ENCODE measurements at regions not wholly inside any gene's neighbourhood (a gene's known extent, or its start where the extent isn't known, plus 50 kb on each side); places are given as distances from the start of the nearest gene placed in this dataset.

DNA sequence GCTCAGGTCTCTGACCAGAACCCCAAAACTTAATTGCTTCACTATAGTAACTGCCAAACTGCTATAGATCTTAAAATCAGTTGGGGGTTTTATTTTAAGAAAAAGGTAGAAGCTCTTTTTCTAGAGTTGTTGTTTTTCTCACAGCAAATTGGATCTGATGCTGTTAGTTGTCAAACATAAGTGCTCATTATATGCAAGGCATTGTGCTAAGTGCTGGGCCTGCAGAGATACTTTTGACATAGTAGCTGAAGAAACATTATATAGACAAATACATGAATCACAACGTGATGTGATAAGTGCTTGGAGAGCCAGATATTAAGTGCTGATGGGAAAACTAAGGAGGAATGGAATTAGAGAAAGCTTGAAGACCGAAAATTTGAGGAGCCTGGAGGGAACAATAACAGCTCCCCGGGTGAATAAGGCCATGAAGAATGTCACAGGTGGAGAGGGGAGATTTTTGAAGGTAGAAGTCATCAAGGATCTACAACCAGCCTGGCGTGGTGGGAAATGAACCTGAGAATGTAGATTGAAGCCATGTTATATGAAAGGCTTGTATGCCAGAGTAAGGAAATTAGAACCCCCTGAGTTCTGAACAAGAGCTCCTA lies 126.5 kb downstream of the DYRK2 start:
- no peaks in the 10 kb centered on the region for H3K36me3 ChIP-seq (ENCODE audit: control insufficient read depth, low read length)
- no peaks in the 10 kb centered on the region for H3K27me3 ChIP-seq (ENCODE audit: control insufficient read depth, low read length)
- H3F3A ChIP-seq (ENCODE audit: control insufficient read depth, insufficient read depth) = no peaks in the 10 kb centered on the region
- no peak overlapping the region for H3K4me3 ChIP-seq (ENCODE audit: low read length)
- peaks cover 8% of the 10 kb centered on the region for H3K4me1 ChIP-seq (ENCODE audit: control insufficient read depth, low read length)
- no peaks in the 10 kb centered on the region for H3K79me2 ChIP-seq (ENCODE audit: control insufficient read depth, low read length)
- H3K9me2 ChIP-seq (replicated peaks; ENCODE audit: control insufficient read depth, low read length) = no peaks in the 10 kb centered on the region
- no peaks in the 10 kb centered on the region for H4K20me1 ChIP-seq (ENCODE audit: control insufficient read depth, insufficient read depth, low read depth, low read length)
- H3K4me2 ChIP-seq (ENCODE audit: low read length) = no peak overlapping the region
- H3K27ac ChIP-seq (ENCODE audit: low read depth, low read length) = no peak overlapping the region
- no peaks in the 10 kb centered on the region for H3K9me3 ChIP-seq (ENCODE audit: control insufficient read depth, insufficient read depth, low read length)
- no peak for TF ChIP-seq EZH2phosphoT487 (IDR thresholded peaks at IDR 0.05; ENCODE audit: borderline replicate concordance, low read length)
- TF ChIP-seq, protein P1, sequence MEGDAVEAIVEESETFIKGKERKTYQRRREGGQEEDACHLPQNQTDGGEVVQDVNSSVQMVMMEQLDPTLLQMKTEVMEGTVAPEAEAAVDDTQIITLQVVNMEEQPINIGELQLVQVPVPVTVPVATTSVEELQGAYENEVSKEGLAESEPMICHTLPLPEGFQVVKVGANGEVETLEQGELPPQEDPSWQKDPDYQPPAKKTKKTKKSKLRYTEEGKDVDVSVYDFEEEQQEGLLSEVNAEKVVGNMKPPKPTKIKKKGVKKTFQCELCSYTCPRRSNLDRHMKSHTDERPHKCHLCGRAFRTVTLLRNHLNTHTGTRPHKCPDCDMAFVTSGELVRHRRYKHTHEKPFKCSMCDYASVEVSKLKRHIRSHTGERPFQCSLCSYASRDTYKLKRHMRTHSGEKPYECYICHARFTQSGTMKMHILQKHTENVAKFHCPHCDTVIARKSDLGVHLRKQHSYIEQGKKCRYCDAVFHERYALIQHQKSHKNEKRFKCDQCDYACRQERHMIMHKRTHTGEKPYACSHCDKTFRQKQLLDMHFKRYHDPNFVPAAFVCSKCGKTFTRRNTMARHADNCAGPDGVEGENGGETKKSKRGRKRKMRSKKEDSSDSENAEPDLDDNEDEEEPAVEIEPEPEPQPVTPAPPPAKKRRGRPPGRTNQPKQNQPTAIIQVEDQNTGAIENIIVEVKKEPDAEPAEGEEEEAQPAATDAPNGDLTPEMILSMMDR (IDR thresholded peaks at IDR 0.05; ENCODE audit: low read depth, low read length, poor library complexity, severe bottlenecking) = no peak

DNA sequence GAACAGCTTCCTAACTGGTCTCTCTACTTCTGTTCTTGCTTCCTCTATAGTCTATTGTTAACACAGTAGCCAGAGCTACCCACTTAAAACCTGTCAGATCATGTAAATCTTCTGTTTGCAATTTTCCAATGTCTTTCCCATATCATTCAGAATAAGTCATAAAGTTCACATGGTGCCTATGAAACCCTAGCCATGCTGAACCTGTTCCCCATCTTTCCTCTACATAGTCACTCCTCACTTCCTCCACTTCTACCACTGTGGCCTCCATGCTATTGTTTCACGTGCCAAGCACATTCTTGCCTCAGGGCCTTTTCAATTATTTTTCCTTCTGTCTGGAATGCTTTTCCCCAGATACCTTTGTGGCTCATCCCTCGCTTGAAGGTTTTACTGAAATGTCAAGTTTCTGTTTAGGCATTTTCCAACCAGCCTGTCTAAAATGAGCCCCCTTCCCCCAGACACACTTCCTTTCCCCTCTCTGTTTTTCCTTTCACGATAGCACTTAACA lies 132.1 kb downstream of the DYRK2 start:
- no peaks in the 10 kb centered on the region for H3K36me3 ChIP-seq (ENCODE audit: control insufficient read depth, low read length)
- no peaks in the 10 kb centered on the region; the same call in 1 of the 2 replicates for H3K9me3 ChIP-seq (ENCODE audit: control insufficient read depth, insufficient read depth, low read length)
- peaks cover 29% of the 10 kb centered on the region for H3K4me1 ChIP-seq (ENCODE audit: control insufficient read depth, low read length)
- no peaks in the 10 kb centered on the region for H3F3A ChIP-seq (ENCODE audit: control insufficient read depth, insufficient read depth)
- no peaks in the 10 kb centered on the region for H3K9me2 ChIP-seq (replicated peaks; ENCODE audit: control insufficient read depth, low read length)
- no peak overlapping the region for H3K4me3 ChIP-seq (ENCODE audit: low read length)
- TF ChIP-seq EZH2phosphoT487 (IDR thresholded peaks at IDR 0.05; ENCODE audit: borderline replicate concordance, low read length) = no peak
- TF ChIP-seq, protein P1 (IDR thresholded peaks at IDR 0.05; ENCODE audit: low read depth, low read length, poor library complexity, severe bottlenecking) = no peak
- H4K20me1 ChIP-seq (ENCODE audit: control insufficient read depth, insufficient read depth, low read depth, low read length) = no peaks in the 10 kb centered on the region
- no peak overlapping the region for H3K27ac ChIP-seq (ENCODE audit: low read depth, low read length)
- no peaks in the 10 kb centered on the region for H3K79me2 ChIP-seq (ENCODE audit: control insufficient read depth, low read length)
- no peaks in the 10 kb centered on the region for H3K27me3 ChIP-seq (ENCODE audit: control insufficient read depth, low read length)
- no peak overlapping the region for H3K4me2 ChIP-seq (ENCODE audit: low read length)

DNA sequence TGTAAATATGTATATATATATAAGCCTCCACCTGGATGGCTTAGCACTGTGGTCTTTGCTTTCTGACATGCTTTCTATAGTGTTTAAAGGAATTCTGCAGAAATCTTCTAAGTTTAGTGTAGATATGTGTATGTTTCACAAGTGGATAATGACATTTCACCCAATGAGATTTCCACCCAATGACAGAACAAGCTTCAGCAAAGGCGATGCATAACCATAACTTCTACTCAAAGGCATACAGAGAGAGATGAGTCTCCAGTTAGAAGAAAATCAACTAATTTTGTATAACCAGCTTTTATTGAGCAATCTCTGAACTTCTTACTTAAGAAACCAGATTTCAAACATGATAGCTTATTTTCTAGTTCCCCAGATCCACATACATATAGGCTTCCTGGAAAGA lies 134.0 kb downstream of the DYRK2 start:
- Histone ChIP-seq H3K9me3 (ENCODE audit: control insufficient read depth, insufficient read depth, low read length) (no peaks in the 10 kb centered on the region; the same call in 1 of the 2 replicates), H3K4me3 (ENCODE audit: low read length) (no peak overlapping the region), H3K4me2 (ENCODE audit: low read length) (no peak overlapping the region), H4K20me1 (ENCODE audit: control insufficient read depth, insufficient read depth, low read depth, low read length) (no peaks in the 10 kb centered on the region), H3K27me3 (ENCODE audit: control insufficient read depth, low read length) (no peaks in the 10 kb centered on the region), H3K36me3 (ENCODE audit: control insufficient read depth, low read length) (no peaks in the 10 kb centered on the region), H3K9me2 (replicated peaks; ENCODE audit: control insufficient read depth, low read length) (no peaks in the 10 kb centered on the region), H3K4me1 (ENCODE audit: control insufficient read depth, low read length) (peaks cover 46% of the 10 kb centered on the region), H3K27ac (ENCODE audit: low read depth, low read length) (no peak overlapping the region), H3K79me2 (ENCODE audit: control insufficient read depth, low read length) (no peaks in the 10 kb centered on the region), H3F3A (ENCODE audit: control insufficient read depth, insufficient read depth) (no peaks in the 10 kb centered on the region)
- TF ChIP-seq, protein P1 (IDR thresholded peaks at IDR 0.05; ENCODE audit: low read depth, low read length, poor library complexity, severe bottlenecking) = no peak
